ENCODE measurements at regions not wholly inside any gene's neighbourhood (a gene's known extent, or its start where the extent isn't known, plus 50 kb on each side); places are given as distances from the start of the nearest gene placed in this dataset.
A peak's percentile ranks its signal among the peaks of the same experiment; 100 is the strongest.

- TF ChIP-seq MAX (IDR thresholded peaks at IDR 0.05; ENCODE audit: low read depth, low read length) (0 out of 2 replicates have a peak, but pooled peaks have one; percentile 9), CTCF (IDR thresholded peaks at IDR 0.05; ENCODE audit: low read depth, low read length) (peak; percentile 99), POLR2A (IDR thresholded peaks at IDR 0.05; ENCODE audit: extremely low read depth, insufficient read length) (no peak)
These were observed 1392.4 kb upstream of the TMEM132C start for GRCh38 chr12:126874427-126875026.
